IMR-90 (cell line): ENCODE measurements at regions not wholly inside any gene's neighbourhood (a gene's known extent, or its start where the extent isn't known, plus 50 kb on each side); places are given as distances from the start of the nearest gene placed in this dataset.

ENCODE experiments used
- ATAC-seq: fragments of 200-7000 bp; cut with Tn5 transposase; 2 replicates; pipeline ENCODE4 v1.9.1; 2020; ENCODE audit warnings: low read depth, mild to moderate bottlenecking, moderate library complexity
- BruUV-seq: library from RNA; stranded (reverse); fragments of 400-500 nt; replicated peaks from 2 replicates; lab custom pipeline; 2021; lab: Mats Ljungman, UMichigan
- CTCF ChIA-PET: fragments of 300-600 bp; formaldehyde crosslinking; extraction: SDS; loops from one replicate; lab custom pipeline; 2021; ENCODE audit warnings: antibody characterized with exemption; lab: Yijun Ruan, JAX
- POLR2A ChIA-PET: fragments of 300-600 bp; sonication (Branson Sonifier 250); formaldehyde crosslinking; loops from one replicate; lab custom pipeline; 2022; ENCODE audit warnings: antibody characterized with exemption; ENCODE audit not compliant: unreplicated experiment; lab: Charles Lee
- DNase-seq: peaks from one replicate; pipeline ENCODE4 v3.0.0; 2013
- H2AFZ ChIP-seq: replicated peaks from 2 replicates; pipeline ENCODE3; 2013; ENCODE audit warnings: low read length, mild to moderate bottlenecking; ENCODE audit not compliant: poor library complexity
- H2AK5ac ChIP-seq: 2 replicates; pipeline ENCODE4 v1.6.1; 2013; ENCODE audit warnings: low read depth, low read length, inconsistent platforms
- H2AK9ac ChIP-seq: replicated peaks from 2 replicates; pipeline ENCODE3; 2013; ENCODE audit warnings: mild to moderate bottlenecking, low read depth, low read length, moderate library complexity; ENCODE audit not compliant: poor library complexity
- H2BK120ac ChIP-seq: 2 replicates; pipeline ENCODE4 v1.6.1; 2013; ENCODE audit warnings: low read depth, low read length, inconsistent platforms
- H2BK15ac ChIP-seq: 3 replicates; pipeline ENCODE4 v1.6.1; 2013; ENCODE audit warnings: low read depth, low read length, inconsistent platforms
- H2BK20ac ChIP-seq: 2 replicates; pipeline ENCODE4 v1.6.1; 2013; ENCODE audit warnings: low read depth, mild to moderate bottlenecking, inconsistent platforms, low read length, moderate library complexity
- H2BK5ac ChIP-seq: 2 replicates; pipeline ENCODE4 v1.6.1; 2013; ENCODE audit warnings: mild to moderate bottlenecking, low read depth, low read length, inconsistent platforms; ENCODE audit not compliant: poor library complexity, severe bottlenecking
- H3K14ac ChIP-seq: replicated peaks from 2 replicates; pipeline ENCODE4 v1.6.1; 2013; ENCODE audit warnings: low read depth, low read length, inconsistent platforms
- H3K18ac ChIP-seq: 2 replicates; pipeline ENCODE4 v1.6.1; 2013; ENCODE audit warnings: low read depth, low read length, control low read depth
- H3K23ac ChIP-seq: 2 replicates; pipeline ENCODE4 v1.6.1; 2013; ENCODE audit warnings: low read depth, low read length, inconsistent platforms
- H3K27ac ChIP-seq: 2 replicates; pipeline ENCODE4 v1.5.1; 2013; ENCODE audit warnings: mild to moderate bottlenecking, control low read depth, low read length; ENCODE audit not compliant: insufficient read depth
- H3K27me3 ChIP-seq: 2 replicates; pipeline ENCODE4 v1.6.1; 2013; ENCODE audit warnings: low read length; ENCODE audit not compliant: control insufficient read depth, insufficient read depth
- H3K36me3 ChIP-seq: 2 replicates; pipeline ENCODE4 v1.6.1; 2013; ENCODE audit warnings: low read length, mixed read lengths; ENCODE audit not compliant: control insufficient read depth, insufficient read depth
- H3K4ac ChIP-seq: 2 replicates; pipeline ENCODE4 v1.6.1; 2013; ENCODE audit warnings: low read depth, low read length, inconsistent platforms
- H3K4me1 ChIP-seq: 2 replicates; pipeline ENCODE4 v1.6.1; 2013; ENCODE audit warnings: low read length, mixed read lengths; ENCODE audit not compliant: control insufficient read depth, insufficient read depth
- H3K4me2 ChIP-seq: 2 replicates; pipeline ENCODE4 v1.6.1; 2013; ENCODE audit warnings: low read depth, mild to moderate bottlenecking, control low read depth, low read length, moderate library complexity
- H3K4me3 ChIP-seq: 2 replicates; pipeline ENCODE4 v1.5.1; 2013; ENCODE audit warnings: low read depth, mild to moderate bottlenecking, control low read depth, low read length, moderate library complexity; ENCODE audit not compliant: insufficient read depth
- H3K56ac ChIP-seq: 2 replicates; pipeline ENCODE4 v1.6.1; 2013; ENCODE audit warnings: low read length, inconsistent platforms; ENCODE audit not compliant: insufficient read depth; ENCODE audit errors: extremely low read depth
- H3K79me1 ChIP-seq, 2 experiments: 2 replicates each; pipeline ENCODE4 v1.6.1; 2013; ENCODE audit warnings: low read length in 2 of 2, inconsistent platforms in 1 of 2, low read depth in 1 of 2
- H3K9ac ChIP-seq: 2 replicates; pipeline ENCODE4 v1.6.1; 2013; ENCODE audit warnings: low read depth, low read length, control low read depth
- H3K9me1 ChIP-seq: 2 replicates; pipeline ENCODE4 v1.6.1; 2013; ENCODE audit warnings: low read length, inconsistent platforms; ENCODE audit not compliant: insufficient read depth
- H3K9me3 ChIP-seq: 2 replicates; pipeline ENCODE4 v1.6.1; 2013; ENCODE audit warnings: low read length; ENCODE audit not compliant: control insufficient read depth, insufficient read depth
- H4K20me1 ChIP-seq: 2 replicates; pipeline ENCODE4 v1.6.1; 2013; ENCODE audit warnings: low read length, inconsistent platforms; ENCODE audit not compliant: insufficient read depth
- H4K5ac ChIP-seq: 2 replicates; pipeline ENCODE4 v1.6.1; 2013; ENCODE audit warnings: mild to moderate bottlenecking, low read depth, low read length, control low read depth
- H4K8ac ChIP-seq, 2 experiments: 2 replicates each; pipeline ENCODE4 v1.6.1; 2013; ENCODE audit warnings: low read depth in 2 of 2, low read length in 2 of 2, control low read depth in 1 of 2, inconsistent platforms in 1 of 2
- H4K91ac ChIP-seq: 2 replicates; pipeline ENCODE4 v1.6.1; 2013; ENCODE audit warnings: low read depth, low read length, inconsistent platforms; ENCODE audit not compliant: insufficient read depth
- BHLHE40 ChIP-seq: fragments of 150-350 bp; IDR thresholded peaks from 2 replicates; pipeline ENCODE4 v1.6.1; 2016; ENCODE audit warnings: mild to moderate bottlenecking, low read depth, low read length
- CEBPB ChIP-seq: IDR thresholded peaks from 2 replicates; pipeline ENCODE4 v1.6.1; 2012; ENCODE audit warnings: low read depth, low read length, improper control_type of control experiment
- CHD1 ChIP-seq: IDR thresholded peaks from 2 replicates; pipeline ENCODE4 v1.6.1; 2012; ENCODE audit warnings: low read depth, low read length, improper control_type of control experiment
- FOS ChIP-seq: fragments of 150-350 bp; IDR thresholded peaks from 2 replicates; pipeline ENCODE4 v1.6.1; 2016; ENCODE audit warnings: low read depth, low read length
- MAFK ChIP-seq: IDR thresholded peaks from 2 replicates; pipeline ENCODE4 v1.6.1; 2012; ENCODE audit warnings: low read depth, low read length, improper control_type of control experiment
- MAZ ChIP-seq: IDR thresholded peaks from 2 replicates; pipeline ENCODE4 v1.6.1; 2012; ENCODE audit warnings: low read depth, mild to moderate bottlenecking, low read length, improper control_type of control experiment, moderate library complexity, borderline replicate concordance
- MXI1 ChIP-seq: IDR thresholded peaks from 2 replicates; pipeline ENCODE4 v1.6.1; 2012; ENCODE audit warnings: low read depth, mild to moderate bottlenecking, low read length, moderate library complexity, borderline replicate concordance
- NFE2L2 ChIP-seq: fragments of 150-350 bp; IDR thresholded peaks from 2 replicates; pipeline ENCODE4 v1.6.1; 2016; ENCODE audit warnings: low read depth, mild to moderate bottlenecking, low read length
- POLR2A ChIP-seq: IDR thresholded peaks from 2 replicates; pipeline ENCODE4 v1.6.1; 2012; ENCODE audit warnings: mild to moderate bottlenecking, low read depth, low read length
- RAD21 ChIP-seq: IDR thresholded peaks from 2 replicates; pipeline ENCODE4 v1.6.1; 2012; ENCODE audit warnings: low read length, improper control_type of control experiment
- RCOR1 ChIP-seq: IDR thresholded peaks from 2 replicates; pipeline ENCODE4 v1.6.1; 2012; ENCODE audit warnings: mild to moderate bottlenecking, low read length, improper control_type of control experiment; ENCODE audit not compliant: insufficient replicate concordance
- RFX5 ChIP-seq: IDR thresholded peaks from 2 replicates; pipeline ENCODE4 v1.8.0; 2012; ENCODE audit warnings: low read depth, mild to moderate bottlenecking, low read length, moderate library complexity
- SMC3 ChIP-seq: fragments of 150-350 bp; IDR thresholded peaks from 2 replicates; pipeline ENCODE4 v1.6.1; 2016; ENCODE audit warnings: low read depth, mild to moderate bottlenecking, antibody characterized with exemption, low read length, moderate library complexity
- WGBS, 2 experiments: methylation state at CpG; one replicate each; pipeline versions ENCODE4 v1.1.5 to v1.1.7; 2013; ENCODE audit warnings: missing lambda C conversion rate in 2 of 2; ENCODE audit not compliant: insufficient read length in 1 of 2; ENCODE audit errors: extremely low coverage in 2 of 2; 5-methylcytosine and 5-hydroxymethylcytosine counted together
- dilution Hi-C: fragments of 300-500 bp; cut with HindIII; formaldehyde crosslinking; loops from one replicate; pipeline ENCODE4 v1.14.3; 2018; ENCODE audit warnings: low sequenced_read_pairs; ENCODE audit not compliant: unreplicated experiment
- in situ Hi-C: fragments of 300-500 bp; cut with MboI; formaldehyde crosslinking; loops from 3 replicates; pipeline ENCODE4 v1.14.3; 2019; ENCODE audit warnings: low sequenced_read_pairs, inconsistent platforms, mixed read lengths
- intact Hi-C: fragments of 100-400 bp; cut with micrococcal nuclease; formaldehyde crosslinking; loops from 2 replicates; pipeline ENCODE4 v1.10.0; 2022
- TF ChIP-seq, protein P1 (sequence below): conservative IDR thresholded peaks from 2 replicates; pipeline ENCODE4 v1.5.1; 2012; ENCODE audit warnings: mild to moderate bottlenecking, low read depth, low read length, improper control_type of control experiment
- TF ChIP-seq, protein P2 (sequence below): fragments of 150-350 bp; IDR thresholded peaks from 2 replicates; pipeline ENCODE4 v1.6.1; 2017; ENCODE audit warnings: mild to moderate bottlenecking, antibody characterized with exemption, low read length, low read depth
- TF ChIP-seq, protein P3 (sequence below): fragments of 150-350 bp; IDR thresholded peaks from 2 replicates; pipeline ENCODE4 v1.6.1; 2016; ENCODE audit warnings: low read depth, mild to moderate bottlenecking, low read length, moderate library complexity, borderline replicate concordance

- Histone ChIP-seq H3K79me1 (no peaks in the 10 kb centered on the region), H2BK5ac (no peak overlapping the region), H3K4me1 (no peaks in the 10 kb centered on the region), H3K9me1 (no peaks in the 10 kb centered on the region), H3K9ac (no peak overlapping the region), H2AFZ (no peak overlapping the region), H2AK5ac (no peak overlapping the region), H4K91ac (no peak overlapping the region), H4K20me1 (no peaks in the 10 kb centered on the region), H4K5ac (no peak overlapping the region), H3K27me3 (no peaks in the 10 kb centered on the region), H3K56ac (no peak overlapping the region), H3K27ac (no peak overlapping the region), H3K4ac (no peak overlapping the region), H3K18ac (no peak overlapping the region), H3K4me3 (no peak overlapping the region), H2BK20ac (no peak overlapping the region), H2BK15ac (no peak overlapping the region), H3K4me2 (no peak overlapping the region), H3K36me3 (no peaks in the 10 kb centered on the region), H3K14ac (no peak overlapping the region), H2BK120ac (no peak overlapping the region), H3K9me3 (no peaks in the 10 kb centered on the region), H2AK9ac (no peak overlapping the region), H3K23ac (no peak overlapping the region), H4K8ac (no peak overlapping the region)
- in situ Hi-C loops (no loop called here), dilution Hi-C loops (no loop called here), intact Hi-C loops (no loop called here)
- DNase-seq (no peak), ATAC-seq (no peak)
- ChIA-PET POLR2A (no interaction called here), CTCF (no interaction called here)
- BruUV-seq: no TSS peak
- no peak for TF ChIP-seq MAZ
- TF ChIP-seq RAD21: no peak
- no peak for TF ChIP-seq FOS
- no peak for TF ChIP-seq BHLHE40
- no peak for TF ChIP-seq CEBPB
- TF ChIP-seq CHD1: no peak
- TF ChIP-seq, protein P1, sequence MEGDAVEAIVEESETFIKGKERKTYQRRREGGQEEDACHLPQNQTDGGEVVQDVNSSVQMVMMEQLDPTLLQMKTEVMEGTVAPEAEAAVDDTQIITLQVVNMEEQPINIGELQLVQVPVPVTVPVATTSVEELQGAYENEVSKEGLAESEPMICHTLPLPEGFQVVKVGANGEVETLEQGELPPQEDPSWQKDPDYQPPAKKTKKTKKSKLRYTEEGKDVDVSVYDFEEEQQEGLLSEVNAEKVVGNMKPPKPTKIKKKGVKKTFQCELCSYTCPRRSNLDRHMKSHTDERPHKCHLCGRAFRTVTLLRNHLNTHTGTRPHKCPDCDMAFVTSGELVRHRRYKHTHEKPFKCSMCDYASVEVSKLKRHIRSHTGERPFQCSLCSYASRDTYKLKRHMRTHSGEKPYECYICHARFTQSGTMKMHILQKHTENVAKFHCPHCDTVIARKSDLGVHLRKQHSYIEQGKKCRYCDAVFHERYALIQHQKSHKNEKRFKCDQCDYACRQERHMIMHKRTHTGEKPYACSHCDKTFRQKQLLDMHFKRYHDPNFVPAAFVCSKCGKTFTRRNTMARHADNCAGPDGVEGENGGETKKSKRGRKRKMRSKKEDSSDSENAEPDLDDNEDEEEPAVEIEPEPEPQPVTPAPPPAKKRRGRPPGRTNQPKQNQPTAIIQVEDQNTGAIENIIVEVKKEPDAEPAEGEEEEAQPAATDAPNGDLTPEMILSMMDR: no peak
- no peak for TF ChIP-seq SMC3
- no peak for TF ChIP-seq POLR2A
- no peak for TF ChIP-seq MAFK
- TF ChIP-seq MXI1: no peak
- TF ChIP-seq NFE2L2: no peak
- TF ChIP-seq, protein P2, sequence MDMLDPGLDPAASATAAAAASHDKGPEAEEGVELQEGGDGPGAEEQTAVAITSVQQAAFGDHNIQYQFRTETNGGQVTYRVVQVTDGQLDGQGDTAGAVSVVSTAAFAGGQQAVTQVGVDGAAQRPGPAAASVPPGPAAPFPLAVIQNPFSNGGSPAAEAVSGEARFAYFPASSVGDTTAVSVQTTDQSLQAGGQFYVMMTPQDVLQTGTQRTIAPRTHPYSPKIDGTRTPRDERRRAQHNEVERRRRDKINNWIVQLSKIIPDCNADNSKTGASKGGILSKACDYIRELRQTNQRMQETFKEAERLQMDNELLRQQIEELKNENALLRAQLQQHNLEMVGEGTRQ: no peak
- no peak for TF ChIP-seq RFX5
- no peak for TF ChIP-seq RCOR1
- TF ChIP-seq, protein P3, sequence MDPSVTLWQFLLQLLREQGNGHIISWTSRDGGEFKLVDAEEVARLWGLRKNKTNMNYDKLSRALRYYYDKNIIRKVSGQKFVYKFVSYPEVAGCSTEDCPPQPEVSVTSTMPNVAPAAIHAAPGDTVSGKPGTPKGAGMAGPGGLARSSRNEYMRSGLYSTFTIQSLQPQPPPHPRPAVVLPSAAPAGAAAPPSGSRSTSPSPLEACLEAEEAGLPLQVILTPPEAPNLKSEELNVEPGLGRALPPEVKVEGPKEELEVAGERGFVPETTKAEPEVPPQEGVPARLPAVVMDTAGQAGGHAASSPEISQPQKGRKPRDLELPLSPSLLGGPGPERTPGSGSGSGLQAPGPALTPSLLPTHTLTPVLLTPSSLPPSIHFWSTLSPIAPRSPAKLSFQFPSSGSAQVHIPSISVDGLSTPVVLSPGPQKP: no peak
- WGBS, 2 experiments: no CpG with 5 or more reads among the region's 1 CpG
Measured at GRCh38 chr16:72487283-72487682, 315.3 kb upstream of the PMFBP1 start.
